NCI-H345 treated with DMSO at 0.1 percent for 48 hours (cell line): ENCODE measurements at regions not wholly inside any gene's neighbourhood (a gene's known extent, or its start where the extent isn't known, plus 50 kb on each side); places are given as distances from the start of the nearest gene placed in this dataset.
"Not testable (repeated sequence)": the region's sequence is repeated elsewhere in the genome, so short reads cannot be mapped to it uniquely, and the experiment has no call there.

Experiments
- DNase-seq: peaks from one replicate; lab custom pipeline; 2025; ENCODE audit not compliant: unreplicated experiment; lab: John Stamatoyannopoulos, UW

DNA sequence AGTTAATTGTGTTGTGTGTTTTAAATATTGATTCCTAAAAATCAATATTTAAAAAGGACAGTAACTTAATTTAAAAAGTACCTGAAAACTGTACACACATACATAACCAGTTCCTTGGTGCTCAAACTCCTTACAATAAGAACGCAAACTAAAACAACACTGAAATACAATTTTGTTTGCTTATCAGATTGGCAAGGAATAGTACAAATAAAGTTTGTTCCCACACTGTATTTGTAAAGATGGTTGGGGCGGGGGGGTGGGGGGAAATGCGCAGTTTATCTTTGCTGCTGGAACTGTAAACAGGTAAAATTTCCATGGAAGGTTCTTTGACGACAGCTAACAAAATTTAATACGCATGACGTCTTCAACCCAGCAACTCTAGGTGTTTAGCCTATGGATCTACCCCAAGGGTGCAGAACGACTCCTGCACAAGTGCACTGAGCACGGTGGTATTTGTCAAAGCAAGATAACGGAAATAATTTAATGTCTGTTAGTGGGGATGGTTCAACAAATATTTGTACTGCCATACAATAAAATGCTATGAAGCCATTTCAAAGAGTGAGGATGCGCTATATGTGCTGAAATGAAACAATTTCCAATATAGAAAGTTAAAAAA, 96.5 kb downstream of the ING1 start:
- no peak for DNase-seq

DNA sequence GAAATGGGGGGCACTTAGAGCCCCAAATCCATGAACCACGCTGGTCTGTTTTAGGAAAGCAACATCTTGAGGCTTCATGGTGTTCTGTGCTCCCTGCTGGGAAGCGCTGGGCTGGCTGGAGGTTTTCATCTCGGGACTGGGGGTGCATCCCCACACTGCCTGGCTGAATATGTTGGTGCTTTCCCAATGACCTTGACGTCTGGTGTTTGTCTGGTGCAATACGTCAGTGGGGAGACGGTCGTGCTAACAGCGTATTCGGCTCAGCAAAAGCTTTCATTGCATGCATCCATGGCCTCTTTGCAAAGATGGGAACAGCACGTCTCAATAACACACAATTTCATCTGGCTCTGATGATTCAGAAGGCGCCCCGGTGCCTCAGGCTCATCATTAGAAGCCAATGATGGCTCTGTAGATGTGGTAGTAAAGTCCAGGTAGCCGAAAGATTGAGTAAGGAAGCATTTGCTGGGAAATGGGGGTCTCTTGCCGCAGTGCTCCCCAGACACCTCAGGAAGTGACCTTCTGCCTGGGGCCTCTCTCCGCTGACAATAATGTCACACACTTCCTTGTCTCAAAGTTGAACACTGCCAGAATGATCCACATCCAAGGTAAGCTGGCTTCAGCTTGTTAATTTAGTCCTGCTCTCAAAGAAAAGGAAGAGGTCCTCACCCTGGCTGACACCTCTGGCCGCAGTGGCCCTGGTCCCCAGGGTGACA, 97.7 kb downstream of the ING1 start:
- no peak for DNase-seq

DNA sequence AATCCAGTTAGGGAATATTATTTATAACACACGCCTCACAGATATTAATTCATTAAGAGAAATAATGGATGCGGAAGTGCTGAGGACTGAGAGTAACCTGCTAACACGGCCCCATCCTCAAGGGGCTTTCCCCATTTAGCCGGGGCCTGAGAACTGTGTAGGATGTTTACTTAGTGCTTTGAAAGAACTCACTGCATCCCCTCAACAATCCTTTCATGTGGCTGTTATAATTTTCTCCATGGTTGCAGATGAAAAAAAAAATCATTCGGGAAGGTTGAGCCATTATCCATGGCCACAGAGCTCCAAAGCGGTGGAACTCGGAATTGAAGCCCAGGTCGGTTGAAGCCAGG, 98.2 kb downstream of the ING1 start:
- no peak for DNase-seq

DNA sequence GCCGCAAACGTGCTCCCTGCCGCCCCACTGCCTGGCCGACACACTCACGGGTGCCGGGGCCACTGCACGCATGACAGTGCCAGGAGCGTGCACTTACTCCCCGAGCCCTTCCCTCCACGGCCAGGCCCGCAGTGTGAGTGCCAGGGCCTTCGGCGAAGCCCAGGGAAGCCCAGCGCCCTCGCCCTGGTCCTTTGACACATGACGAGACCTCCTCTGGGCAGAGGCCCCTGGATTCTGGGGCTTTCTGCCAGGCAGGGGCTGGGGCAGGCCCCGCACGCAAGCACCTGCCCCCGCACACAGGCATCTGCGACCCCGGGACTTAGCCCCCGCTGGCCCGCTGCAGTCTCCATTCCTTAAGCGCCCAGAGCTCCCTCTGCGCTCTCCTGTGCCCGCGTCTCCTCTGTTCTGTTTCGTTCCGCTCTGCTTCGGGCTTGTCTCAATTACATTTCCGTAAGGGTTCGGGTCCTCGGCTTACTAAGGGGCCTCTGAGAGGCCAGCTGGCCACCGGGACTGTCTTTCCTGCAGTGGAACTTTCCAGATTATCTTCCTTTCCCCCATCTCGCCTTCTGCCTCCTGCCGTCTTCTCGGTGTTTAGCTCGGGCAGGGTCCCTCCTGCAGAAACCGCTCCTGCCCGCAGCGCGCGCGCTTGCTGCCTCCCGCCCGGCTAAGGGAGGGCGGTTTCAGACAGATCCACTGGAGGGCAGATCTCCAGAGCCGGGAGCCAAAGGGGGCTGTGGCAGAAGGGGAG, 98.8 kb downstream of the ING1 start:
- no peak for DNase-seq

DNA sequence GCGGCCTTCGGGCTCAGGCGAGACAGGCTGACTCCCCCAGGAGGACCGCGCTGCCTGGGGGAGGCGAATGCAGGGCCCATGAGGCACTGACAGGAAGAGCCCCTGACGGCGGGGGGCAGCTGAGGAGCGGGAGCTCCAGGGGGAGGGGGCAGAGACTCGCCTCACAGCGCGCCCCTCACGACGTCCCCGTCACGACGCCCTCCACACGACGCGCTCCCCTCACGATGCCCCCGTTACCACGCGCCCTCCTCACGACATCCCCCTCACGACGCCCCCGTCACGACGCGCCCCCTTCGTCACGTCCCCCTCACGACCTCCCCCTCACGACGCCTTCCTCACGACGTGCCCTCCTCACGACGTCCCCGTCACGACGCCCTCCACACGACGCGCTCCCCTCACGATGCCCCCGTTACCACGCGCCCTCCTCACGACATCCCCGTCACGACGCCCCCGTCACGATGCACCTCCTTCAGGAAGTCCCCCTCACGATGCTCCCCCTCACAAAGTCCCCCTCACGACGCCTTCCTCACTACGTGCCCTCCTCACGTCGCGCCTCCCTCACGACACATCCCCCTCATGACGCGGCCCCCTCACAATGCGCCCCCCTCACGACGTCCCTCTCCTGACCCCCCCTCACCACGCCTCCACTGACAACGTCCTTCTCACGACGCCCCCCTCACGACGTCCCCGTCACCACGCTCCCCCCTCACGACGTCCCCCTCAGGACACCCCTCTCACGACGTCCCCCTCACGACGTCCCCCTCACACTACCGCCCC, 99.6 kb downstream of the ING1 start:
- DNase-seq: no peak

DNA sequence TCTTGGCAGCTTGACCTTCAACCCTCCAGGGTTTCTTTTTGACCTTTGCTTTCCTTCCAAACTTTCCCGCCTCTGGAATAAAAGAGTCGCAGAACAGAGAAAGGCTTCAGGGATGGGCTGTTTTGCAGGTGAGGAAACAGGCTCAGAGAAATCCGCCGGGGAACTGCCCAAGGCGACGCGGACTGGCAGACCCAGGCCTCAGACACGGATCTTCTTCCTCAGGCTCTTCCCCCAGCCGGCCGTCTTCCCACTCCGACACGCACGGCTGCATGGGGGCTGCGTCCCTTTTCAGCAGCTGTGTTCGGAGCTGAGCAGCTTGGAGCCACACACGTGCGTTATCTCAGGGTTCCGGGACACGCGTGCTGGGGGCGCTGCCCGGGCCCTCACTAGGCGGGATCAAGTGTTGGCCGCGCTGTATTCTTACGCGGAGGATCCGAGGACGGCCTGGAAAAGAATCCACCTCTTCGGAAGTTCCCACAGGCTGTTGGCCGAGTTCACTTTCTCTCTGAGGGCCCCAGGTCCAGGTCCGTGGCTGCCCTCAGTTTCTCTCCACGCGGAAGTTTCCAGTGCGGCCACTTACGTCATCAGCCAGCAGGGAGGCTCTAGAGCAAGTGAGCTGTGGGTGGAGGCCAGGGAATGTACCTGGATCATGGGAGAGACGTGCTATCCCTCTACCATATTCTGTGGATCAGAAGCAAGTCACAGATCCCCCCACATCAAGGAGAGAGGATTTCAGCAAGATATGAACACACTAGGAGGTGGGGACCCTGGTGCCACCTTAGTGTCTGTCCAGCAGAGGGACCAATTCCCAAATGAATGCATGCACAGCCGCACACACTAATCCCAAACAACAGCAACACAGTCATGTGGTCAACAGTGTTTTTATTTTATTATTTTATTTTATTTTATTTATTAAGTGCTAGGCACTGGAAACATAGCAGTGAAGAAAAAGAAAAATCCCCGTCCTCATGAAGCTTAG, 100.4 kb downstream of the ING1 start:
- no peak for DNase-seq

DNA sequence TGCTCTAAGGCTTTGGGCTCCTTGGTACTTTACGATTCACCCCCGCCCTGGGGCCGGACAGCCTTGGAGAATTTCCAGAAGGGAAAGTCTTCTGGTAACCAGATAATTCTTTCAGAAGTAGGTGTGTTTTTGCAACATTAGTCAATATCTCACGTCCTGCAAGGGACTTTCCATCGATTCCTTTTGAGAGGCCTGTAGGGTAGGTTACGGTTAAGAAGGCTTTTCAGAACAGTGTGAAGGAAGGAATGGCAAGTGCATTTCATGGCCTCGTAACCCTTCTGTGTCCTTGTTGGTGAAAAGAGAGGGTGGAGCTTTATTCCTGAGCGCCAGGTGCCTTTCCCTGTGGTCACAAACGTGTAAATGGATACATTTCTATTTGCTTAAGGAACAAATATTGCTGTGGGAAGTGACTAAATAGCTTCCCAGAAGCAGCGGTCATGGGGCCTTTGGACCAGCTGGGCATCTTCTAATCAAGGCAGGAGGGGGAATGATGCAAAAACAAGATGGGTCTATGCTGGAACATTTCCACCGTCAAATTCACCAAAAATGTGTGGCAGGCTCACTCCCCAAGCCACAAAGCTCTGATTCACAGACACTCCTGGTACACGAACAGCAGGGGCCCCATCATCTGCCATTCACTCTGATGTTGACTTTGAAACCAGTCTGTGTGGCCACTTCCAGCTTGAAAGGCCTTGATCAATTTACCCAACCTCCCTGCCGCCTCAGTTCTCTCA, 99.2 kb downstream of the ANKRD10 start:
- DNase-seq: peak; percentile 66

DNA sequence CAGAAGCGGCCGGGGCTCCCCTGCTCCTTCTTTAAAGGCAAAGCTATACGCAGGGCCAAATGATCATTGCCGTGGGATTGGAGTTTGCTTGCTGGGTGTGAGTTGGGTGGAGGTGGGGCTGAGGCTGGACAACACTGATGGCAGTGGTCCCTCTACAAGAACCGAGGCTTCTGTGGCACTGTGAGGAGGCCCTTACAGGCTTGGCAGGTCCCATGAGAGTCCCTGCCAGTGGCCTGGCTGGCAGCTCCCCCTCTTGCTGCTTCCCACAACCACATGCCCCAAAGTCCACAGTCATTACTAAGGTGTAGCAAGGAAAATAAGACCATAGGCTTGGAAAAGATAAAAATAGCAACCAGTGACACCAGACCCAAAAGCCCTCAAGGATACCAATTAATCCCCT, 98.4 kb downstream of the ANKRD10 start:
- DNase-seq: no peak

DNA sequence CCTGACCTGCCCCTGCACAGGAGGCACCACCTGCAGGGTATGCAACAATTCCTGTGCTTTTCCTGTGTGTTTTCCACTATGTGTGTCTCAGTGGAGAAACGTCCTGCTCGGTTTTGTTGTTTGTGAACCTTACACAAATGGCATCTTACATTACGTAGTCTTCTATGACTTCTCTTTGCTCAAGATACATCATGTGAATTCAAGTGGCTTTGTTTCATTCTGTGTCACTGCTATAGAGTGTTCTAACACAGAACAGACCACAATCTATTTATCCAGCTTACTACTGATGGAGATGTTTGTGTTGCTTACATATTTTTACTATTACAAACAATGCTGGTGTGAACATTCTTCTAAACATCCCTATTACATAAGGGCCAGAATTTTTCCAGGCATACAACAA, 97.7 kb downstream of the ANKRD10 start:
- no peak for DNase-seq

DNA sequence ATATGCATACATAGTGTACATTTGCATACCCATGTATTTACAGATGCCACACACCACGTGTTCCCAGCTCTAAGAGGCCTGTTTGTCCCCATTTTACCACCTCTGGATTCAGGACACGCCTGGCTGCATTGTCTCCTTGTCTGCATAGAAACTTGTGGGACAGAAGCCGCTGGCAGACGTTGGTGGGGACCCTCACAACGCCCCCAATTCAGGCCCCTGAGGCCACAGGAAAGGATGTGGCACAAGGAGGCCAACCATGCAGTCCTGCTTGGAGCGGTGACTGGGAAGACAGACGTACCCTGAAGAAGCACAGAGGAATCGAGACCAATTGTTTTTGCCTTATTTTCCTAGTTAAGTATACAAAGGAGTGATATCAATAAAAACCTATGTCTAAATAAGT, 96.1 kb downstream of the ANKRD10 start:
- DNase-seq: no peak

DNA sequence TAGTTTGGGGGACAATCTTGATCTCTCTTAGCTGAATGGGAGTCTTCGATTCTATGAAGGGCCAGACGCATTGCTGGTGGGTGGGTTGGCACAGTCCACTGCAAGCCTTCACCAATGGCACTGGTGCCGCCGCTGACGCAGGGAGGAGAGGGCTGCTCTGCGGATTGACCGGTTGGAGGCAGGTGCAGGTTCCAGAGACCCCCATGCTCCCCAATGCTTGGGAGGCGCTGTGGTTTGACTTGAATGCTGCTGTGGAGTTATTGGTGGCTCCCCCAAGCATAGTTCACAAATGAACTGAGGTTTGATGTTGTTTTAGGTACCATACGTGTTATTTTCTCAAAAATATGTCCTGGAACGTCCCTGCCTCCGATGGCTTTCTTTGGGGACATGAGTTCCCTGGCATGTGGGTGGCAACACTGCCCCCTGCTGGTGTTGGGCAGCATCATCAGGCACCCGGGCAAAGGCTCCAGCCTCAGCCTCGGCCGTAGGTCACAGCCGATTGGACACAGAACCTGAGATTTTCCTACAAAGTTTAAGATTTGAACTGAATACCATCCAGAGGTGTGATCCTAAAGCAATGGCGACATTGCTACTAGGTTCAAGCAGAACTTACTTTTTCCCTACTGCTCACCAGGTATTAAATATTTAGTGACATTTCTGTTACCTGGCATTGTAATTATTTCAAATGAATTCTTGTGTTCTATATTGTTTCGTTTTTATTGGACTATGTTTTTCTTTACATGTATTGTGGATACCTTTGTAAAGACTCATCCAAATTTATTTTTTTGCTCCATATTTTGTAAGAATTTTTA, 95.5 kb downstream of the ANKRD10 start:
- DNase-seq: peak; percentile 28

DNA sequence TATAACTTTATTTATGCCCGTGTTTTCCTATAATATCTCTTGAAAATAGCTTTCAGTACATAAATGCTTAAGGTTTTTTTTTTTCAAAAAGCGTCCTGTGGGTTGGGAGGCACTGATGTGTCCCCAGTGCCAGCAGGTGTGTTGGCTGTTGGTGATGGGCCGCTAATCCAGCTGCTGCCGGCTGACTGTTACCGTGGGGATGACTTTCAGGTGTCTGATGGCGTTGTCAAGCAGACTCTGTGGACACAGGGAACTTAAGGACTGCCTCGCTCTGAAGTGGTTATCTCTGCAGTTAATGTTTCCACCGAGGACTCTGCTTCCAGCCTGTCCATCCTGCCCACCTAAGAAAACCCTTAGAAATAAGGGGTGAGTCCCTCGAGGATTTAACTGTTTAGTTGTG, 94.5 kb downstream of the ANKRD10 start:
- peak; percentile 35 for DNase-seq

DNA sequence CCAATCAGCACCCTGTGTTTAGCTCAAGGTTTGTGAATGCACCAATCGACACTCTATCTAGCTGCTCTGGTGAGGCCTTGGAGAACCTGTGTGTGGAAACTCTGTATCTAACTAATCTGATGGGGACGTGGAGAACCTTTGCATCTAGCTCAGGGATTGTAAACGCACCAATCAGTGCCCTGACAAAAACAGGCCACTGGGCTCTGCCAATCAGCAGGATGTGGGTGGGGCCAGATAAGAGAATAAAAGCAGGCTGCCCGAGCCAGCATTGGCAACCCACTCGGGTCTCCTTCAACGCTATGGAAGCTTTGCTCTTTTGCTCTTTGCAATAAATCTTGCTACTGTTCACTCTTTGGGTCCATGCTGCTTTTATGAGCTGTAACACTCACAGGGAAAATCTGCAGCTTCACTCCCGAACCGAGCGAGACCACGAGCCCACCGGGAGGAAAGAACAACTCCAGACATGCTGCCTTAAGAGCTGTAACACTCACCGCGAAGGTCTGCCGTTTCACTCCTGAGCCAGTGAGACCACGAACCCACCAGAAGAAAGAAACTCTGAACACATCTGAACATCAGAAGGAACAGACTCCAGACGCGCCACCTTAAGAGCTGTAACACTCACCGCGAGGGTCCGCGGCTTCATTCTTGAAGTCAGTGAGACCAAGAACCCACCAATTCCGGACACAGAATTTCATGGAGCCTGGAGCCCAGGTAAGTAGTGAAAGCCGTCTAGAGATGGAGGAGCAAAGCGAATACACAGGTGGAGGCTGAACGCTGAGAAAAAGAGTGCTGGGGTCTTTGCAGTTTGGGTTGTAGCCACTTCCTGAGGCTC, 92.8 kb downstream of the ANKRD10 start:
- not testable (repeated sequence) for DNase-seq

DNA sequence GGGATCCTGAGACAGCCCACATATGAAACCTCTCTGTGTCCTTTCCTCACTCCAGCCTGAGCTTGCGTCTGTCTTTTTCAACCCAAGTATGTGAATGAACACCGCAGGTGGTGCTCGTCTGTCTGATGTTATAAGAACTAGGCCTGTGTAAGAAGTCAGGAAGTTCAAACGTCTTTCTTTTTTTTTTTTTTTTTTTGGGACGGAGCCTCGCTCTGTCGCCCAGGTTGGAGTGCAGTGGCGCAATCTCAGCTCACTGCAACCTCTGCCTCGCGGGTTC, 92.3 kb downstream of the ANKRD10 start:
- DNase-seq: no peak

DNA sequence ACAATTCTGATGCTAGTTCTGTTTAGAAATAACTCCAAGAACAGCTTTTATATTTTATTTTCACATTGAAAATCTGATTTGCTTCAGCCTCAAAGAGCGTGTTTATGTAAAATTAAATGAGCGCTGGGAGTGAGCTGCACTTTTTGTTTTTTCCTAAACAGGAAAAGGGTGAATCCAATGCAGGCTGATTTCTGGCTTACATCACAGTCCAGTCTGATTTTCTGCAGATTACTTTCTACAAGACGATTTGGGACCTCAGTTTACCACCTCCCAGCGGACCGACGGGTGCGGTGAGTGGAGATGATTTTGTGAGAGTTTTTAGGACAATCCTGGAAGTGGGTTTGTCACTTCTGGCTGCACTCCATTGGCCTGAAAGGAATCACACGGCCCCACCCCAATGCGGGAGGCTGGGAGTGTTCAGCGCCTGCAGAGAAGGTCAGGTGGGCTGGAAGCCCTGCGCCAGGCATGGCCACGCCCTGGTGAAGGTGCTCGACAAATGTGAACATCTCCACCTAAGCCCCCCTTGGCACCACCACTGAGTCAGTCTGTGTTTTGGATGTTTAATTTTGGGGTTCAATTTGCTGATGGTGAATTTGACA, 90.1 kb downstream of the ANKRD10 start:
- DNase-seq: no peak

DNA sequence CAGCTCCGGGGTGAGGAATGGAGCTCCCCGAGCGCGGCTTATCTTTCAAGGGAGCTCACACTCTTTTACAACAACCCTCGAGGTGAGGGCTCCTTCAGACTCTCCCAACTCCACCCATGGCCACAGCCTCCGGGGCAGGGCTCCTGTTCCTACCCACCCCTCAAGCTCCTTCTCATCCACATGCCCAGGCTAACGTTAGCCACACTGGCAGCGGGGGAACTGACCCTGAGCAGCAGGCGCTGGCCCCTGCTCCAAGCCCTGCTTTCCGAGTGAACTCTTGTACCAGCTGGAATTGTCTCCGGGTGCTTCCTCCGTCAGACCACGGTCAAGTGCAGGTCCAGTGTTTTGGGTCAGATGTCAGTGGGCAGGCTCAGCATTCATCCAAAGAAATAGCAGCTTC, 89.4 kb downstream of the ANKRD10 start:
- no peak for DNase-seq

DNA sequence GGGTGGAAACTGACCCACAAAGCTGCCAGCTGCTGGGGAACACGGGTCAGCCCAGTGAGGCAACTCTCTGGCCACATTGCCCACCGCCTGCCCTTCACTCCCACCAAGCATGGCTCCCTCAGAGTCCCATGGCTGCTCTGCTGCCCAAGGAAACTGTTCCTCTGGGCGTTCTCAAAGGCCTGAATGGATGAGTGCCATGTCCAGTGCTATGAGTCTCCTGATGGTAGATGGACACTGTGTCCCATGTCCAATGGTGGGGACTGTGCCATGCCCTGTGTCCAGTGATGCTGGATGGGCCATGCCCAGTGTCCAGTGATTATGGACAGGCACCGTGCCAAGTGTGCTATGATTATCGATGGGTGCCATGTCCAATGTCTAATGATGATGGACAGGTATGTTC, 88.8 kb downstream of the ANKRD10 start:
- DNase-seq: no peak
